GM10266 (cell line): ENCODE measurements at regions not wholly inside any gene's neighbourhood (a gene's known extent, or its start where the extent isn't known, plus 50 kb on each side); places are given as distances from the start of the nearest gene placed in this dataset.

Experiments used
- DNase-seq: peaks from one replicate; pipeline ENCODE4 v3.0.0; 2012; ENCODE audit errors: extremely low spot score
- TF ChIP-seq, protein P1 (sequence below): IDR thresholded peaks from 2 replicates; pipeline ENCODE4 v1.5.1; 2012; ENCODE audit warnings: mild to moderate bottlenecking, low read depth; ENCODE audit not compliant: control insufficient read depth, insufficient read depth; ENCODE audit errors: missing control alignments

DNA sequence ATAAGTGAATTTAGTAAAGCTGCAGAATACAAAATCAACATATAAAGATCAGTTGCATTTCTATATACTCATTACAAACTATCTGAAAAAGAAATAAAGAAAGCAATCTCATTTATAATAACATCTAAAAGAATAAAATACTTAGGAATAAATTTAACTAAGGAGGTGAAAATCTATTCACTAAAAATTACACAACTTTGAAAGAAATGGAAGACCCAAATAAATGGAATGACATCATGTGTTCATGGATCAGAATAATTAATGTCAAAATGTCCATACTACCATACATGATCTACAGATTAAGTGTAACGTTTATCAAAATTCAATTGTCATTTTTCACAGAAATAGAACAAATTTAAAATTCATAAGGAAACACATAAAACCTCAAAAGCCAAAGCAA, 194.9 kb downstream of the TINAG start:
- DNase-seq, result no peak
- TF ChIP-seq, protein P1, sequence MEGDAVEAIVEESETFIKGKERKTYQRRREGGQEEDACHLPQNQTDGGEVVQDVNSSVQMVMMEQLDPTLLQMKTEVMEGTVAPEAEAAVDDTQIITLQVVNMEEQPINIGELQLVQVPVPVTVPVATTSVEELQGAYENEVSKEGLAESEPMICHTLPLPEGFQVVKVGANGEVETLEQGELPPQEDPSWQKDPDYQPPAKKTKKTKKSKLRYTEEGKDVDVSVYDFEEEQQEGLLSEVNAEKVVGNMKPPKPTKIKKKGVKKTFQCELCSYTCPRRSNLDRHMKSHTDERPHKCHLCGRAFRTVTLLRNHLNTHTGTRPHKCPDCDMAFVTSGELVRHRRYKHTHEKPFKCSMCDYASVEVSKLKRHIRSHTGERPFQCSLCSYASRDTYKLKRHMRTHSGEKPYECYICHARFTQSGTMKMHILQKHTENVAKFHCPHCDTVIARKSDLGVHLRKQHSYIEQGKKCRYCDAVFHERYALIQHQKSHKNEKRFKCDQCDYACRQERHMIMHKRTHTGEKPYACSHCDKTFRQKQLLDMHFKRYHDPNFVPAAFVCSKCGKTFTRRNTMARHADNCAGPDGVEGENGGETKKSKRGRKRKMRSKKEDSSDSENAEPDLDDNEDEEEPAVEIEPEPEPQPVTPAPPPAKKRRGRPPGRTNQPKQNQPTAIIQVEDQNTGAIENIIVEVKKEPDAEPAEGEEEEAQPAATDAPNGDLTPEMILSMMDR, result no peak

DNA sequence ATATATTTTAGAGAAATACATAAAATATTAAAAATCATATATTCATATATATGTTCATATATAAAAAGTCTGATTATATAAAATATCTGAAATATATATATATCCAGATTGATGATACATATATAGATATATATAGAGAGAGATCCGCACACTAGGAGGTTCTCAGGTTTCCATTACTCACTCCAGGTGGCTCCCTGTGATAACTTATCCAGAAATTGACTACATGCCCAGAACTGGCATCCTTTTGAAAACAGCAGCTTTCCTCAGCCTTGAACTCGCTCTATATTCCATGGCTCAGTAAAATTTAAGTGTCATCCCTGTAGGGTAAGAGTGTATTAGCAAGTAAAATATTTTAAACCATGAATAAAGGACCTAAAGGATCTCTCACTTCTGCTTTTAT, 206.8 kb downstream of the TINAG start:
- TF ChIP-seq, protein P1, result no peak
- no peak for DNase-seq

DNA sequence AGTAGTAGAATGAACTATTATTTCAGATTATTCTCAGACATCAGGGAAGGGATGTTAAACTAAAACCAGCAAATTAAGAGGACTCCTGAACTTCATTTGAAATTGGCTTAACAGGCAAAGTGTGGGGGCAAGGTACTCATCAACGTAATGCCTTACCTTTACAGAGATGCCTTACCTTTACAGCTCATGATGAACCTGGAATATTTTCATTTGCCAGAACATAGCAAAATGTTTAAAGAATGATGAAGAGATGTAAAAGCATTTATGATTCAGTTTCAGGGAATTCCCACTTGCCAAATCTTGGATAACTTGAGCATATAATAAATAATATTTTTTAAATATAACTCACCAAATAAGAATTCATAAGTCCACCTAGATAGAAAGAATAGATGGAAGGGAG, 207.5 kb downstream of the TINAG start:
- no peak for DNase-seq
- TF ChIP-seq, protein P1, result no peak

DNA sequence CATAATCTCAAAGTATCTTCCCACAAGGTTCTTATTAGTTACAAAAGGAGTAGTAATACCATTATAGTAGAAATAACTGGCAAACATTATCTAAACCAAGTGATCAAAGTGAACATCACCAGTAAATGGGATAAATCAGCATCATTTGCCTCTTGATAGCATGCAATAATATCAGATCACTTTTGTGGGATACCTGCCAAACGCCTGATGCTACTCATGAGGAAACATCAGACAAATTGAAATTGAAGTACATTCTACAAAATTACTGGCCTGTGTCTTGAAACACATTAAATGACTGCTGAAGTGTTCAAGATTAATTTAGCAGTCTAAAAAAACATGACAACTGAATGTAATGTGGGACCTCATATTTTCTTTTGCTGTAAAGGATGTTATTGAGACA, 208.1 kb downstream of the TINAG start:
- no peak for DNase-seq
- TF ChIP-seq, protein P1, result no peak

DNA sequence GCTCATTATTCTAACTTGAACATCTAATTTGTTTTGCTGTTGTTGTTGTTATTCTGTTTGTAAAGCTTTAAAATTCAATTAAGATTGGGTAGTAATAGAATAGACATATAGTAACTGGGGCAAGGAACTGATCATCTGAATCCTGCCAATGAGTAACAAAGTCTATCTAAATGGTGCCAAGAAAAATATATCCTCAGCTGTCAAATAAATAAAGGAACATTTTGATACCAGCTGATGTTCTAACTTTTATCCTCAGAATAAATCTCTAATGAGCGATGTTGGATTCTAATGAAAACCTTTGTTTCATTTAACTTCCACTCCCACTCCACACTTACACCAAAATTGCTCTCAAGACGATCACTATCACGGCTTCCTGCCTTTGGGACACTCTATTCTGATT, 210.9 kb downstream of the TINAG start:
- DNase-seq, result no peak
- TF ChIP-seq, protein P1, result no peak

DNA sequence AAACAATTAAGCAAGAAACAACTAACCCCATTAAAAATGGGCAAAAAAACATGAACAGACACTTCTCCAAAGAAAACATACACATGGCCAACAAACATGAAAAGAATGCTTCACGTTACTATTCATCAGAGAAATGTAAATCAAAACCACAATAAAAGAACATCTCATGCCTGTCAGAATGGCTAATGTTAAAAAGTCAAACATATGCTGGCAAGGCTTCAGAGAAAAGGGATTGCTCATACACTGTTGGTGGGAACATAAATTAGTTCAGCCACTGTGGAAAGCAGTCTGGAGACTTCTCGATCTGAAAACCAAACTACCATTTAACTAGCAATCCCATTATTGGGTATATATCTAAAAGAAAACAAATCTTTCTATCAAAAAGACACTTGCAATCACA, 217.5 kb downstream of the TINAG start:
- no peak for DNase-seq
- TF ChIP-seq, protein P1, result no peak

DNA sequence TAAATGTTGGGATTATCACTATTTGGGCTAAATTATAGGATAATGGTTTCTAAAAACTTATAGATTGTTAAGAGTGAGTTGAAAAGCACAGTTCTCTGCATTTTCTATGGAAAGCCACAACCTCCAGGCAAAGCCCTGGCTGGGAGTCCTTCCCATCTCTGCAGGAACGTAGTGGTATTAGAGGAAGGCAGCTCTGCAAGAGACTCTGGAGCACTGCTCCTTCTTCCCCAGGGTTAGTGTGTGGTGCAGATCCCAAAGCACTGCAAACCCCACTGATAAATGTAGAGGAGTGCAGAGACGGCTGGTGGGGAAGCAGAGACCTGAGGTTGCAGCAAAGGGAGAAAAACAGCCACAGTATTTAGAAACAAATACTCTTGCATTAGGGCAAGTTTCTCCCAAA, 225.3 kb downstream of the TINAG start:
- DNase-seq, result no peak
- TF ChIP-seq, protein P1, result no peak
